SKM-1 (cell line): ENCODE measurements at regions not wholly inside any gene's neighbourhood (a gene's known extent, or its start where the extent isn't known, plus 50 kb on each side); places are given as distances from the start of the nearest gene placed in this dataset.
"Not testable (repeated sequence)": the region's sequence is repeated elsewhere in the genome, so short reads cannot be mapped to it uniquely, and the experiment has no call there.

Experiments
- DNase-seq: peaks from one replicate; lab custom pipeline; 2025; ENCODE audit not compliant: unreplicated experiment; lab: John Stamatoyannopoulos, UW

GRCh38 chr1:228891272-228892034 is 156.2 kb downstream of the RHOU start:
- DNase-seq = no peak

GRCh38 chr1:228892200-228892599 is 156.9 kb downstream of the RHOU start:
- DNase-seq = not testable (repeated sequence)

GRCh38 chr1:228894442-228894989 is 159.2 kb downstream of the RHOU start:
- DNase-seq = no peak

- no peak for DNase-seq
Observed at GRCh38 chr1:228897901-228898300, 162.6 kb downstream of the RHOU start.

- peak; percentile 91 for DNase-seq
Observed at GRCh38 chr1:228898582-228898992, 163.3 kb downstream of the RHOU start.

- no peak for DNase-seq
Observed at GRCh38 chr1:228899421-228899956, 164.2 kb downstream of the RHOU start.

GRCh38 chr1:228900099-228900885 is 165.0 kb downstream of the RHOU start:
- no peak for DNase-seq

GRCh38 chr1:228900886-228901392 is 165.7 kb downstream of the RHOU start:
- DNase-seq = no peak

- no peak for DNase-seq
Observed at GRCh38 chr1:228901936-228902681, 166.8 kb downstream of the RHOU start.

- DNase-seq = no peak
Observed at GRCh38 chr1:228902781-228903433, 167.6 kb downstream of the RHOU start.

GRCh38 chr1:228903434-228904071 is 168.3 kb downstream of the RHOU start:
- DNase-seq = no peak

GRCh38 chr1:228904222-228904621 is 168.9 kb downstream of the RHOU start:
- DNase-seq = no peak

- DNase-seq = no peak
Observed at GRCh38 chr1:228905701-228906101, 170.4 kb downstream of the RHOU start.

GRCh38 chr1:228906223-228906860 is 171.1 kb downstream of the RHOU start:
- no peak for DNase-seq

- no peak for DNase-seq
Observed at GRCh38 chr1:228911225-228912210, 176.2 kb downstream of the RHOU start.

GRCh38 chr1:228913626-228914414 is 178.5 kb downstream of the RHOU start:
- DNase-seq = no peak

GRCh38 chr1:228914700-228915099 is 179.4 kb downstream of the RHOU start:
- no peak for DNase-seq
